Endothelial cell of umbilical vein (primary cell): ENCODE measurements at regions not wholly inside any gene's neighbourhood (a gene's known extent, or its start where the extent isn't known, plus 50 kb on each side); places are given as distances from the start of the nearest gene placed in this dataset.
A peak's percentile ranks its signal among the peaks of the same experiment; 100 is the strongest.

Source experiments
- BruUV-seq: library from RNA; stranded (reverse); fragments of 400-500 nt; replicated peaks from 2 replicates; lab custom pipeline; 2021; lab: Mats Ljungman, UMichigan
- CTCF ChIA-PET: fragments of 300-600, 350-600 bp; sonication (Branson Sonifier 250); formaldehyde crosslinking; loops from one replicate; lab custom pipeline; 2021; ENCODE audit warnings: antibody characterized with exemption, inconsistent platforms; lab: Charles Lee
- POLR2A ChIA-PET: fragments of 300-600, 350-600 bp; sonication (Branson Sonifier 250); formaldehyde crosslinking; loops from one replicate; lab custom pipeline; 2021; ENCODE audit warnings: antibody characterized with exemption, inconsistent platforms; lab: Charles Lee
- DNase-seq: peaks from one replicate; pipeline ENCODE4 v3.0.0-alpha.2; 2011; ENCODE audit warnings: low read depth, low spot score
- FAIRE-seq: peaks from 2 replicates; lab custom pipeline; 2011; peaks lifted over from hg19 to GRCh38; lab: Jason Lieb, UNC
- H2AFZ ChIP-seq: 2 replicates; pipeline ENCODE4 v1.6.0; 2012; ENCODE audit warnings: low read depth, low read length, control low read depth, inconsistent platforms
- H3K27ac ChIP-seq: 2 replicates; pipeline ENCODE4 v1.5.1; 2011; ENCODE audit warnings: low read depth, mild to moderate bottlenecking, control low read depth, low read length, moderate library complexity; ENCODE audit not compliant: insufficient read depth
- H3K27me3 ChIP-seq, 2 experiments: 2 replicates each; pipeline versions ENCODE4 v1.6.0 to v1.6.1; 2011; ENCODE audit warnings: low read length in 2 of 2, mixed read lengths in 1 of 2; ENCODE audit not compliant: control insufficient read depth in 2 of 2, insufficient read depth in 2 of 2
- H3K36me3 ChIP-seq, 2 experiments: 2 replicates in 1 of 2; 3 replicates in 1 of 2; pipeline ENCODE4 v1.5.1; 2011; ENCODE audit warnings: low read length in 2 of 2, mild to moderate bottlenecking in 1 of 2, moderate library complexity in 1 of 2; ENCODE audit not compliant: control insufficient read depth in 2 of 2, insufficient read depth in 2 of 2; ENCODE audit errors: extremely low read depth in 1 of 2
- H3K4me1 ChIP-seq: 3 replicates; pipeline ENCODE4 v1.5.1; 2011; ENCODE audit warnings: mild to moderate bottlenecking, low read length; ENCODE audit not compliant: control insufficient read depth, insufficient read depth; ENCODE audit errors: extremely low read depth
- H3K4me2 ChIP-seq: 2 replicates; pipeline ENCODE4 v1.6.1; 2011; ENCODE audit warnings: low read length, control low read depth, mixed read lengths; ENCODE audit not compliant: insufficient read depth
- H3K4me3 ChIP-seq, 3 experiments: fragments of 200-600 bp in 1 of 3; sonication (generic), shearing (Covaris generic) in 1 of 3; replicated peaks in 1 of 3; 2 replicates each; pipeline ENCODE4 v1.5.1; 2011 to 2016; ENCODE audit warnings: control low read depth in 3 of 3, low read length in 3 of 3, mild to moderate bottlenecking in 2 of 3, inconsistent platforms in 1 of 3, low read depth in 1 of 3, moderate library complexity in 1 of 3; ENCODE audit not compliant: insufficient read depth in 1 of 3
- H3K79me2 ChIP-seq: 2 replicates; pipeline ENCODE4 v1.6.0; 2012; ENCODE audit warnings: low read length, inconsistent platforms; ENCODE audit not compliant: control insufficient read depth, insufficient read depth
- H3K9ac ChIP-seq: replicated peaks from 2 replicates; pipeline ENCODE3; 2011; ENCODE audit warnings: low read length, control low read depth; ENCODE audit not compliant: insufficient read depth; ENCODE audit errors: extremely low read depth
- H3K9me1 ChIP-seq: replicated peaks from 3 replicates; pipeline ENCODE4 v1.6.0; 2011; ENCODE audit warnings: mild to moderate bottlenecking, low read length; ENCODE audit not compliant: control insufficient read depth, insufficient read depth; ENCODE audit errors: extremely low read depth
- H3K9me3 ChIP-seq: replicated peaks from 2 replicates; pipeline ENCODE4 v1.5.1; 2012; ENCODE audit warnings: low read length, inconsistent platforms; ENCODE audit not compliant: control insufficient read depth, insufficient read depth
- H4K20me1 ChIP-seq: replicated peaks from 2 replicates; pipeline ENCODE3; 2011; ENCODE audit warnings: mild to moderate bottlenecking, low read length; ENCODE audit not compliant: control insufficient read depth, insufficient read depth; ENCODE audit errors: extremely low read depth
- CTCF ChIP-seq, 2 donors: IDR thresholded peaks; 1 replicate in 1 of 2; 2 replicates in 1 of 2; pipeline ENCODE4 v1.5.1; 2011; ENCODE audit warnings: low read length in 2 of 2, mild to moderate bottlenecking in 2 of 2, moderate library complexity in 2 of 2, control low read depth in 1 of 2, inconsistent platforms in 1 of 2, low read depth in 1 of 2; ENCODE audit not compliant: insufficient read depth in 1 of 2; ENCODE audit errors: extremely low read depth in 1 of 2
- FOS ChIP-seq: IDR thresholded peaks from 2 replicates; pipeline ENCODE4 v1.6.1; 2011; ENCODE audit warnings: mild to moderate bottlenecking, low read length, moderate library complexity, borderline replicate concordance; ENCODE audit not compliant: insufficient read depth
- GATA2 ChIP-seq: IDR thresholded peaks from 2 replicates; pipeline ENCODE4 v1.7.0; 2011; ENCODE audit warnings: low read depth, mild to moderate bottlenecking, moderate library complexity, mixed read lengths, low read length; ENCODE audit not compliant: insufficient read length, insufficient read depth
- JUN ChIP-seq: IDR thresholded peaks from 2 replicates; pipeline ENCODE4 v1.6.1; 2011; ENCODE audit warnings: borderline replicate concordance, low read depth; ENCODE audit not compliant: insufficient read length, insufficient read depth
- MAX ChIP-seq: IDR thresholded peaks from 2 replicates; pipeline ENCODE4 v1.6.1; 2011; ENCODE audit not compliant: insufficient read depth, insufficient read length
- MYC ChIP-seq: IDR thresholded peaks from one replicate; pipeline ENCODE4 v1.6.1; 2011; ENCODE audit warnings: mild to moderate bottlenecking, low read depth, low read length
- POLR2AphosphoS5 ChIP-seq: IDR thresholded peaks from 2 replicates; pipeline ENCODE4 v1.6.1; 2012; ENCODE audit warnings: low read depth, mild to moderate bottlenecking, control low read depth, low read length, moderate library complexity; ENCODE audit not compliant: insufficient read depth
- dilution Hi-C: fragments of 300-500 bp; cut with MboI; formaldehyde crosslinking; loops from one replicate; pipeline ENCODE4 v1.15.0; 2019; ENCODE audit warnings: low sequenced_read_pairs; ENCODE audit not compliant: extremely low pct_ligation_motif_present
- intact Hi-C: fragments of 100-400 bp; cut with micrococcal nuclease; formaldehyde crosslinking; loops from one replicate; pipeline ENCODE4 v1.10.0; 2022

GRCh38 chr20:10848810-10849370 is 175.1 kb upstream of the JAG1 start:
- POLR2A ChIA-PET = no interaction called here
- no TSS peak for BruUV-seq
- CTCF ChIA-PET = interaction anchor here (0.6 kb wide), 1 partner anchor 76 kb away, joined by 3 read pairs; no protein-coding TSS in a partner anchor
- Histone ChIP-seq H3K36me3 (no peaks in the 10 kb centered on the region), H3K4me1 (peaks cover 9% of the 10 kb centered on the region), H3K27ac (no peak overlapping the region), H3K27me3 (no peaks in the 10 kb centered on the region), H3K9me3 (no peaks in the 10 kb centered on the region), H3K4me2 (peak overlapping the region; percentile 28), H4K20me1 (no peaks in the 10 kb centered on the region), H2AFZ (peak overlapping the region; percentile 4), H3K4me3 (no peak overlapping the region), H3K9ac (no peak overlapping the region), H3K79me2 (no peaks in the 10 kb centered on the region), H3K9me1 (no peaks in the 10 kb centered on the region)
- FAIRE-seq (peak; percentile 80), DNase-seq (peak; percentile 62)
- intact Hi-C loops = no loop called here
- TF ChIP-seq FOS = peak; percentile 83
- no peak for TF ChIP-seq MYC
- no peak for TF ChIP-seq GATA2
- no peak for TF ChIP-seq MAX
- TF ChIP-seq JUN = peak; percentile 77
- dilution Hi-C loops = no loop called here

- Histone ChIP-seq H3K27me3 (no peaks in the 10 kb centered on the region), H3K4me1 (peaks cover 17% of the 10 kb centered on the region), H3K9me1 (no peaks in the 10 kb centered on the region), H2AFZ (no peak overlapping the region), H3K79me2 (no peaks in the 10 kb centered on the region), H3K9ac (no peak overlapping the region), H3K4me3 (no peak overlapping the region), H3K36me3 (no peaks in the 10 kb centered on the region), H3K9me3 (no peaks in the 10 kb centered on the region), H4K20me1 (no peaks in the 10 kb centered on the region), H3K4me2 (no peak overlapping the region), H3K27ac (no peak overlapping the region)
- POLR2A ChIA-PET = no interaction called here
- CTCF ChIA-PET = no interaction called here
- BruUV-seq = no TSS peak
- dilution Hi-C loops = no loop called here
- DNase-seq (no peak), FAIRE-seq (no peak)
- TF ChIP-seq POLR2AphosphoS5 (no peak), CTCF (IDR thresholded peaks at IDR 0.05; ENCODE audit: extremely low read depth in 1 of 2, insufficient read depth in 1 of 2, low read depth in 1 of 2, low read length in 2 of 2) (no peak), FOS (no peak), MAX (no peak), JUN (no peak)
- intact Hi-C loops = no loop called here
Measured at GRCh38 chr20:10853176-10853575, 179.4 kb upstream of the JAG1 start.
